ENCODE measurements at regions not wholly inside any gene's neighbourhood (a gene's known extent, or its start where the extent isn't known, plus 50 kb on each side); places are given as distances from the start of the nearest gene placed in this dataset.

DNA sequence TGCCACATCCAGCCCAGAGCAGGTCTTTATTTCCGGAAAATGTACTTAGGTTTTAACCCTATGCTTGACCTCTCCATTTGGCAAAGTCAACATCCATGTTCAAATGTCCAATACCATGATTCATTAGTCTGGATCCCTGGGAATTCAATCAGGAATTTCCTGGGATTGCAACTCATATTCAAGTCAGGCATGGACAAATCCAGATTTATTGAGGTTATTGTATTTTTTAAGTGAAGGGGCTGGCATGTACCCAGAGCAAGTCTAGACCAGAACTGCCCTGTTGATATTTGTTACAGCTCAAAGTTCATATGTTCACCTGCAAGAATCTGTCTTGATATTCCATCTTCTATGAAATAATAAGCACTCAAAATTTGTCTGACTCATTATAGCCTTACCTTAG, 521.1 kb downstream of the ADGRL2 start:
- TF ChIP-seq, protein P1, sequence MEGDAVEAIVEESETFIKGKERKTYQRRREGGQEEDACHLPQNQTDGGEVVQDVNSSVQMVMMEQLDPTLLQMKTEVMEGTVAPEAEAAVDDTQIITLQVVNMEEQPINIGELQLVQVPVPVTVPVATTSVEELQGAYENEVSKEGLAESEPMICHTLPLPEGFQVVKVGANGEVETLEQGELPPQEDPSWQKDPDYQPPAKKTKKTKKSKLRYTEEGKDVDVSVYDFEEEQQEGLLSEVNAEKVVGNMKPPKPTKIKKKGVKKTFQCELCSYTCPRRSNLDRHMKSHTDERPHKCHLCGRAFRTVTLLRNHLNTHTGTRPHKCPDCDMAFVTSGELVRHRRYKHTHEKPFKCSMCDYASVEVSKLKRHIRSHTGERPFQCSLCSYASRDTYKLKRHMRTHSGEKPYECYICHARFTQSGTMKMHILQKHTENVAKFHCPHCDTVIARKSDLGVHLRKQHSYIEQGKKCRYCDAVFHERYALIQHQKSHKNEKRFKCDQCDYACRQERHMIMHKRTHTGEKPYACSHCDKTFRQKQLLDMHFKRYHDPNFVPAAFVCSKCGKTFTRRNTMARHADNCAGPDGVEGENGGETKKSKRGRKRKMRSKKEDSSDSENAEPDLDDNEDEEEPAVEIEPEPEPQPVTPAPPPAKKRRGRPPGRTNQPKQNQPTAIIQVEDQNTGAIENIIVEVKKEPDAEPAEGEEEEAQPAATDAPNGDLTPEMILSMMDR (conservative IDR thresholded peaks at IDR 0.05), result no peak
- no peak for TF ChIP-seq ZFX (IDR thresholded peaks at IDR 0.05)

Measured in C4-2B (cell line).